ENCODE measurements at regions not wholly inside any gene's neighbourhood (a gene's known extent, or its start where the extent isn't known, plus 50 kb on each side); places are given as distances from the start of the nearest gene placed in this dataset.

GRCh38 chr6:14975471-14975817, 270.4 kb upstream of the JARID2 start:
- no peak for DNase-seq (ENCODE audit: low read depth)
- no peak for TF ChIP-seq CTCF (IDR thresholded peaks at IDR 0.05; ENCODE audit: control insufficient read depth, insufficient read depth, low read depth, low read length, missing control alignments)
- no peak overlapping the region for H3K4me3 ChIP-seq (ENCODE audit: control insufficient read depth, low read depth, low read length)

- no peak overlapping the region for H3K4me3 ChIP-seq (ENCODE audit: control insufficient read depth, low read depth, low read length)
- no peak for TF ChIP-seq CTCF (IDR thresholded peaks at IDR 0.05; ENCODE audit: control insufficient read depth, insufficient read depth, low read depth, low read length, missing control alignments)
- DNase-seq (ENCODE audit: low read depth) = no peak
Measured at GRCh38 chr6:14977747-14978382, 268.0 kb upstream of the JARID2 start.

- no peak for TF ChIP-seq CTCF (IDR thresholded peaks at IDR 0.05; ENCODE audit: control insufficient read depth, insufficient read depth, low read depth, low read length, missing control alignments)
- H3K4me3 ChIP-seq (ENCODE audit: control insufficient read depth, low read depth, low read length) = no peak overlapping the region
- no peak for DNase-seq (ENCODE audit: low read depth)
Measured at GRCh38 chr6:14981960-14982359, 263.9 kb upstream of the JARID2 start.

DNA sequence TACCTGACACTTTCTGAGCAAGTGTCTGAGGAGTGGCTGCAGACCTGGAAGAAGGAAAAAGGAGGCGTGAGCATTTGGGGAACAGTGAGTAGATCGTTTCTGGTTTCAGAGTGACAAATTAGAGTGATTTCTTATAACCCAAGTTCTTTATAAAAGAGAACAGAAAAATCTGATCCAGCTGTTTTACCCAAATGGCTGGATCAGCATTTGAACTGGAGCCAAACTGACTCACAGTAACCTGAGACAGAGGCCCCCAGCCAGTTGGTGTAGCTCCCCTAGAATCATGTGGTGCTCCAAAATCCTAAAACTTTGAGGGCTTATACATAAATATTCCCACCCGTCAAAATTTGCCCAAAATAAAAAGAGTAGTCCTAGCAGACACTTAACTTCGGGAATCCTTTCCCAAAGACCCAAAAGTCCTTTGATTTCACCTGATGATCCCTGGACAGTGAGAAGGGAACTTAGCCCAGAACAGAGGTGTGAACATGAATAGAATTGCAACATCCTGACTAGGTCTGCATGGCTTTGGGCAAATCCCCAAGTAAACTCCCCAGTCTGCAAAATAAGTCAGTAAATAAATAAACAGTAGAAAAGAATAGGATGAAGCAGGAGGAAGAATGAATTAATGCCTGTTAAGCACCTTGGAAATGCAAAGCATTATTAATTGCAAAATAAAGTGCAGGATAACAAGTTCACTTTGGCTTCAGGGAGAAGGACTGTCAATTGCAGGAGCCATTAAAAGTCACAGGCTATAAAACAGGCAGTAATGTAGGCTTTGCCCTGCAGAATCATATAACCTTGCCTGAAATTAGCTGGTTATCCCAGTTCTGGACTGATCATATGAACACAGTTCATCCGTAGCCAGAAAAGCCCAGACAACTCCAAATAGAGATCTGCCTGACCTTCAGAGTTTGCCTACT, 262.0 kb upstream of the JARID2 start:
- DNase-seq (ENCODE audit: low read depth) = no peak
- H3K4me3 ChIP-seq (ENCODE audit: control insufficient read depth, low read depth, low read length) = no peak overlapping the region
- no peak for TF ChIP-seq CTCF (IDR thresholded peaks at IDR 0.05; ENCODE audit: control insufficient read depth, insufficient read depth, low read depth, low read length, missing control alignments)

DNA sequence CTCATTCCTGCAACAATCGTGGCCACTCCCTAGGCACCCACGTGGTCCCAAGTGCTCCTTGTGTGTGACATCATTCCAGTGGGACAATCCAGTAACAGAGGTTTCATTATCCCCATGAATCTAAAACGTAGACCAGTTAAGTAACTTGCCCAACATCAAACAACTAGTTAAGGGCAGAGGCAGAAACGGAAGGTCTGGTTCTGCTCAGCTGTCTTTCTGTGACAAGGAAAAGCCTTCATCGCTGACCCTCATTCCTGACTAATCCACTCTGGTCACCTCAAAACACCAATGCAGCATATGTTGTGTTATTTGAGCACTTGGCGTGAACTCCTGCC, 261.4 kb upstream of the JARID2 start:
- no peak for TF ChIP-seq CTCF (IDR thresholded peaks at IDR 0.05; ENCODE audit: control insufficient read depth, insufficient read depth, low read depth, low read length, missing control alignments)
- H3K4me3 ChIP-seq (ENCODE audit: control insufficient read depth, low read depth, low read length) = no peak overlapping the region
- DNase-seq (ENCODE audit: low read depth) = no peak

GRCh38 chr6:14985366-14985765, 260.5 kb upstream of the JARID2 start:
- H3K4me3 ChIP-seq (ENCODE audit: control insufficient read depth, low read depth, low read length) = no peak overlapping the region
- no peak for TF ChIP-seq CTCF (IDR thresholded peaks at IDR 0.05; ENCODE audit: control insufficient read depth, insufficient read depth, low read depth, low read length, missing control alignments)
- no peak for DNase-seq (ENCODE audit: low read depth)
